ENCODE measurements at regions not wholly inside any gene's neighbourhood (a gene's known extent, or its start where the extent isn't known, plus 50 kb on each side); places are given as distances from the start of the nearest gene placed in this dataset.

DNA sequence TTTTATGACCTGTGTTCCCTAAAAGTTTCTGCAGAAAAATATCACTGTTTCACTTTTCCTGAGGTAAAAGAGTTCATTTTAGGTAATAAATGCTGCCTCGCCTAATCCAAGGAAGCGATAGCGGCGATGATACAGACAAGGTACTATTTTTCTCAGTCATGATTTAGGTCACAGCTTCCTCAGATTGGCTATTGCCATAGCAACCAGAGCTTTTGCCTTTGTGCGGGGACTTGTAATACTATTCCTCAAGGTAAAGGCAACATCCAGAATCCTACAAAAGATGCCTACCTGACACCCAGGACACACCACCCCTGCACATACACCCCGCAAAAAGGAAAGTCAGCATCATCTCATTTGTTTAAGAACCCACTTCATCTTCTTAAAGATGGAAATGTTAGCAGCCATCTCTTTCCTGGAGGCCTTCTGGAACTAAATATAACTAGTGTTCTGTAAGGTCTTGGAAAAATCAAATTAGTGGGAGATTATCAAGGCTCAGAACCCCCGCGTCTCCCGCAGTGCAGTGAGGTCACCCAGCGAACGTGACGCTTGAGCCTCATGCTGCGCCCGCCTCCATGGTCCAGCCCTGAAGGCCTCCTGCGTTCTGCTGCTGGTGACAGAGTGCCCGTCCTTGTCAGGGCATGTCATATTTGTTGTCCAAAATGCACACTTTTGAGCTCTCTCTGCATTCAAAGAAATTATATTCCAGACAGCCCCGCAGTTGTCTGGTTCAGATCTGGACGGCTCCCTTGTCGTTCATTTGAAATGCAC is 402.0 kb upstream of the RNF32 start:
- TF ChIP-seq, protein P1, sequence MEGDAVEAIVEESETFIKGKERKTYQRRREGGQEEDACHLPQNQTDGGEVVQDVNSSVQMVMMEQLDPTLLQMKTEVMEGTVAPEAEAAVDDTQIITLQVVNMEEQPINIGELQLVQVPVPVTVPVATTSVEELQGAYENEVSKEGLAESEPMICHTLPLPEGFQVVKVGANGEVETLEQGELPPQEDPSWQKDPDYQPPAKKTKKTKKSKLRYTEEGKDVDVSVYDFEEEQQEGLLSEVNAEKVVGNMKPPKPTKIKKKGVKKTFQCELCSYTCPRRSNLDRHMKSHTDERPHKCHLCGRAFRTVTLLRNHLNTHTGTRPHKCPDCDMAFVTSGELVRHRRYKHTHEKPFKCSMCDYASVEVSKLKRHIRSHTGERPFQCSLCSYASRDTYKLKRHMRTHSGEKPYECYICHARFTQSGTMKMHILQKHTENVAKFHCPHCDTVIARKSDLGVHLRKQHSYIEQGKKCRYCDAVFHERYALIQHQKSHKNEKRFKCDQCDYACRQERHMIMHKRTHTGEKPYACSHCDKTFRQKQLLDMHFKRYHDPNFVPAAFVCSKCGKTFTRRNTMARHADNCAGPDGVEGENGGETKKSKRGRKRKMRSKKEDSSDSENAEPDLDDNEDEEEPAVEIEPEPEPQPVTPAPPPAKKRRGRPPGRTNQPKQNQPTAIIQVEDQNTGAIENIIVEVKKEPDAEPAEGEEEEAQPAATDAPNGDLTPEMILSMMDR (IDR thresholded peaks at IDR 0.05; ENCODE audit: low read depth, low read length, poor library complexity, severe bottlenecking), result no peak
- no peak for TF ChIP-seq EZH2phosphoT487 (IDR thresholded peaks at IDR 0.05; ENCODE audit: borderline replicate concordance, low read length)

All from DOHH2 (cell line).